ENCODE measurements at regions not wholly inside any gene's neighbourhood (a gene's known extent, or its start where the extent isn't known, plus 50 kb on each side); places are given as distances from the start of the nearest gene placed in this dataset.

- TF ChIP-seq, protein P1, sequence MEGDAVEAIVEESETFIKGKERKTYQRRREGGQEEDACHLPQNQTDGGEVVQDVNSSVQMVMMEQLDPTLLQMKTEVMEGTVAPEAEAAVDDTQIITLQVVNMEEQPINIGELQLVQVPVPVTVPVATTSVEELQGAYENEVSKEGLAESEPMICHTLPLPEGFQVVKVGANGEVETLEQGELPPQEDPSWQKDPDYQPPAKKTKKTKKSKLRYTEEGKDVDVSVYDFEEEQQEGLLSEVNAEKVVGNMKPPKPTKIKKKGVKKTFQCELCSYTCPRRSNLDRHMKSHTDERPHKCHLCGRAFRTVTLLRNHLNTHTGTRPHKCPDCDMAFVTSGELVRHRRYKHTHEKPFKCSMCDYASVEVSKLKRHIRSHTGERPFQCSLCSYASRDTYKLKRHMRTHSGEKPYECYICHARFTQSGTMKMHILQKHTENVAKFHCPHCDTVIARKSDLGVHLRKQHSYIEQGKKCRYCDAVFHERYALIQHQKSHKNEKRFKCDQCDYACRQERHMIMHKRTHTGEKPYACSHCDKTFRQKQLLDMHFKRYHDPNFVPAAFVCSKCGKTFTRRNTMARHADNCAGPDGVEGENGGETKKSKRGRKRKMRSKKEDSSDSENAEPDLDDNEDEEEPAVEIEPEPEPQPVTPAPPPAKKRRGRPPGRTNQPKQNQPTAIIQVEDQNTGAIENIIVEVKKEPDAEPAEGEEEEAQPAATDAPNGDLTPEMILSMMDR (IDR thresholded peaks at IDR 0.05), result no peak
- TF ChIP-seq EMX1 (CRISPR knock-in tag; IDR thresholded peaks at IDR 0.05) (no peak), ZNF232 (CRISPR knock-in tag; IDR thresholded peaks at IDR 0.05) (no peak), E2F1 (CRISPR knock-in tag; IDR thresholded peaks at IDR 0.05) (no peak), GABPB1 (CRISPR knock-in tag; IDR thresholded peaks at IDR 0.05) (no peak), IRF2 (CRISPR knock-in tag; IDR thresholded peaks at IDR 0.05; ENCODE audit: borderline replicate concordance, low read depth) (no peak), JUN (CRISPR knock-in tag; IDR thresholded peaks at IDR 0.05) (no peak), ZNF317 (CRISPR knock-in tag; IDR thresholded peaks at IDR 0.05; ENCODE audit: borderline replicate concordance, low read depth) (no peak), KAT7 (CRISPR knock-in tag; IDR thresholded peaks at IDR 0.05; ENCODE audit: borderline replicate concordance) (no peak), CREB1 (CRISPR knock-in tag; IDR thresholded peaks at IDR 0.05) (no peak)
- TF ChIP-seq, protein P2, sequence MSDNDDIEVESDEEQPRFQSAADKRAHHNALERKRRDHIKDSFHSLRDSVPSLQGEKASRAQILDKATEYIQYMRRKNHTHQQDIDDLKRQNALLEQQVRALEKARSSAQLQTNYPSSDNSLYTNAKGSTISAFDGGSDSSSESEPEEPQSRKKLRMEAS (CRISPR knock-in tag; IDR thresholded peaks at IDR 0.05), result no peak
- TF ChIP-seq, protein P3, sequence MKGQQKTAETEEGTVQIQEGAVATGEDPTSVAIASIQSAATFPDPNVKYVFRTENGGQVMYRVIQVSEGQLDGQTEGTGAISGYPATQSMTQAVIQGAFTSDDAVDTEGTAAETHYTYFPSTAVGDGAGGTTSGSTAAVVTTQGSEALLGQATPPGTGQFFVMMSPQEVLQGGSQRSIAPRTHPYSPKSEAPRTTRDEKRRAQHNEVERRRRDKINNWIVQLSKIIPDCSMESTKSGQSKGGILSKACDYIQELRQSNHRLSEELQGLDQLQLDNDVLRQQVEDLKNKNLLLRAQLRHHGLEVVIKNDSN (CRISPR knock-in tag; IDR thresholded peaks at IDR 0.05), result no peak
- TF ChIP-seq, protein P4, sequence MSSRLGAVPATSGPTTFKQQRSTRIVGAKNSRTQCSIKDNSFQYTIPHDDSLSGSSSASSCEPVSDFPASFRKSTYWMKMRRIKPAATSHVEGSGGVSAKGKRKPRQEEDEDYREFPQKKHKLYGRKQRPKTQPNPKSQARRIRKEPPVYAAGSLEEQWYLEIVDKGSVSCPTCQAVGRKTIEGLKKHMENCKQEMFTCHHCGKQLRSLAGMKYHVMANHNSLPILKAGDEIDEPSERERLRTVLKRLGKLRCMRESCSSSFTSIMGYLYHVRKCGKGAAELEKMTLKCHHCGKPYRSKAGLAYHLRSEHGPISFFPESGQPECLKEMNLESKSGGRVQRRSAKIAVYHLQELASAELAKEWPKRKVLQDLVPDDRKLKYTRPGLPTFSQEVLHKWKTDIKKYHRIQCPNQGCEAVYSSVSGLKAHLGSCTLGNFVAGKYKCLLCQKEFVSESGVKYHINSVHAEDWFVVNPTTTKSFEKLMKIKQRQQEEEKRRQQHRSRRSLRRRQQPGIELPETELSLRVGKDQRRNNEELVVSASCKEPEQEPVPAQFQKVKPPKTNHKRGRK (CRISPR knock-in tag; IDR thresholded peaks at IDR 0.05; ENCODE audit: borderline replicate concordance), result no peak
These were observed 2233.8 kb downstream of the MAT2B start for GRCh38 chr5:165739079-165739741.
